GM19467 (cell line): ENCODE measurements at regions not wholly inside any gene's neighbourhood (a gene's known extent, or its start where the extent isn't known, plus 50 kb on each side); places are given as distances from the start of the nearest gene placed in this dataset.

Source experiments
- ATAC-seq: cut with Tn5 transposase; IDR thresholded peaks from one replicate; pipeline ENCODE4 v1.9.1; 2021; ENCODE audit warnings: mild to moderate bottlenecking, moderate library complexity; ENCODE audit not compliant: unreplicated experiment

DNA sequence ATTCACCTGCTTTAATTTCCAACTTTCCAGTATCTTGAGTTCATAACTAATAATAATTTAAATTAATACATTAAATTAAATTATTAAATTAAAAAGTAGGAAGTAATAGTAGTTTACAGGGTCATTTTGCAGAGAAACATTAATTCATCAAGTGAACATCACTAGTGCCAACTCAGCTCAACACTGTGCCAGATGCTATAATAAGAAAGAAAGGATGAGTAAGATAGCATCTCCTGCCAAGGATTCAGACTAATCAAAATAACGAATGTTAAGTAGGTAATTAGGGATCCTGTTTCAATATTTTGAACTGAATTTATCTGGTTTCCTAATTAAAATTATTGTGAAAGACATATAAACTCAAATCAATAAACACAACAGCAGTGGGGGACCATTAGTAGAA is 596.7 kb downstream of the SLC6A15 start:
- ATAC-seq, result no peak

DNA sequence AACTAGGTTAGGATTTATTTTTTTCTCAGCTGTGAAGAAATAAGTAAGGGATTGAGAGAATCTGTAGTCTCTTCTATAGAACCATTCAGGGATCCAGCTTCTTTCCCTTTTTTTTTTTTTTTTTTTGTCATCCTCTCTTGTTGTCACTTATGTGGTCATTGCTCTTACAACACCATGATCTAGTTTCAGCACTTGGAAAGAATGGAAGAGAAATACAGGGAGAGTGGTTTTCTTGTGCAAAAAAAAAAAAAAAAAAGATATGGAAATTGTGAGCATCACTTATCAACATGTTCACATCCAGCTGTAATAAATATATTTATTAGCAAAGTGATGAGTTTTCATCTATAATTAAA is 599.3 kb downstream of the SLC6A15 start:
- ATAC-seq, result no peak

DNA sequence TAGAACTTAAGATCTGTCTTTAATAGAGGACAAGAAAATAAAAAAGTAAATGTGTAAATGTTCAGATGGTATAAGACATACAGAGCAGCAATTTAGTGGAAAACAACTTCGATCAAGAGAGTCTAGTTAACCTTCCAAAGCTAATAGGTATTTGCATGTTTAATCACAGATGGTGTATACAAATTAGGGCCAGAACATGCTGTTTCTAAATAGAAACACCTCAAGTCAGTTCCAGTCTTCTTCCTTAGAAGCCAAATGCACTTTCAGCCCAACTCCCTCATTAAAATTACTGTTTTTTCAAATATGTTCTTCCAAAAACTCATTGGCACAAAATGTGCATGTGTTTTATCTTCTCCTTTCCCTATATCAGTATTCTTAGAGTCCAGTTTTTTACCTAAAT is 604.4 kb downstream of the SLC6A15 start:
- ATAC-seq, result no peak

DNA sequence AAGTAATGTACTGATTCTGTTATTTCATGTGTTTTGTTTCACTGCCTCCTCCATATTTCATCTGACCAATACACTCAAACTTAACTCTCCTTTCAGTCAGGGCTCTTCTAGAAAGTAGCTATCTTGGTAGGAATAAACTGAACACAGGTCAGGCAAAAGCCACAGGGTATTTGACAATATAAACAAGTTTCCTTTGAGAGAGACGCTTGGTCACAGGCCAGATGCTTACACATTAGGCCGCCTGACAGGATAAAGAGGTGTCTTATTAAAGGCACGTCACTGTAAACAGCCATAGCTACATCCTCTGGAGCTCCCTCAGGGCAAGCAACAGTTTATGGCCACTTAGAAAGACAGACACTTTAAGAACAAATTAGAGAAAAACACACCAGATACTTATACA is 607.5 kb downstream of the SLC6A15 start:
- ATAC-seq, result no peak

DNA sequence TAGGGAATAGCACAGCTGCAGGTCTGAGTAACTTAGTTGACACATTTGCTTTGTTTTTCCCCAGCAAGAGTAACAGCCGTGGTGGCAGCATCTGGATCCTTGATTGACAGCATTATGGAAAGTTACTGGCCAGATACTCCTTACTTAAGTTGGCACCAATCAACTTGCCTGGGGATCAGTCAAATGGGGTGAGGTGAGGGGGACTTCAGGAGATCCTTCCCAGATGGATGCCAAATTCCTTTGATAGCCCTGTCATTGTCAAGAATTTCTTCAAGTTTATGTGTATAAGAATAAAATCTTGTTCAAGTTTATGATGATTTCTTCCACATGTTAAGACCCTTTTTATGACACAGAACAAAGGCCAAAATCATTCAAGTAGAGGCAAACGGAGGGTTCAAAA is 618.4 kb downstream of the SLC6A15 start:
- no peak for ATAC-seq

DNA sequence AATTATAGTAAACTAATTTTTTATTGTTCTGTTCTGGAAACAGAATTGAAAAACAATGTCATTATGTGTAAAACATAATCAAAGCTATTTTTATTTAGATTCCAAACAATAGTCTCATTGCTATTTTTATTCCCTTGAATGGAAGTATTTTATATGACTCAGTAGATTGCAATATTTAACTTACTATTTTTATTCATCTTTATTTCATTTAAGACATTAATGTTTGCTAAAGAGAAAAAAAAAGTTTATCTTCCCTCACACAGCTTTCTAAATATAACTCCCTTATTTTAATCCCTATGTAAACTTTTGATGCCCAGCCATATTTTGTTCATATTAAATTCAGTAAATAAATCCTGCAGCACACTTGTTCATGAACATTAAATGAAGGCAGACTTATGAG is 622.4 kb downstream of the SLC6A15 start:
- ATAC-seq, result no peak

DNA sequence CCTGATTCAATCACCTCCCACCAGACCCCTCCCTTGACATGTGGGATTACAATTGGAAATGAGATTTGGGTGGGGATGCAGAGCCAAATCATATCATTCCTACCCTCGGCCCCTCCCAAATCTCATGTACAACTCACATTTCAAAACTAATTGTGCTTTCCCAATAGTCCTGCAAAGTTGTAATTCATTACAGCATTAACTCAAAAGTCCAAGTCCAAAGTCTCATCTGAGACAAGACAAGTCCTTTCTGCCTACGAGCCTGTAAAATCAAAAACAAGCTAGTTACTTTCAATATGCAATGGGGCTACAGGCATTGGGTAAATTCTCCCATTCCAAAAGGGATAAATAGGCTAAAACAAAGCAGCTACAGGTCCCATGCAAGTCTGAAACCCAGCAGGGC is 634.6 kb downstream of the SLC6A15 start:
- ATAC-seq, result no peak

DNA sequence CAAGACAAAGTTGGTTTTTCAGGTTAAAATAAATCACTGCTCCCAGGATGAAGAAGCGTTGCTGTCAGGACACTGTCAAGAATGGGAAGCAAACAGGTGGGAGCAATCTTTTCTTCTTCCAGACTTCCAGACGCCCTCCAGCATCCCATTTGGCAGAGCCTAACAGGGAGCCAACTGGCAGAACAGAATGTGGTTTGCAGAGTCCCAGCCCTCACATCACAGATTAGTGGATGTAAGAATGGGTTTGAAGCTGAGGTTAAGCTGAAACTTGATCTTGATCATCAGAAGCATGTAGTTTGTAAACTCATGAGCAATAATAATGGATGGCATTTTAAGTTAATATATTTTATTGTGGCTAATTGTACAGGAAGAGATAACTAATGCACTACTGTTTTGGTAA is 636.4 kb downstream of the SLC6A15 start:
- no peak for ATAC-seq

DNA sequence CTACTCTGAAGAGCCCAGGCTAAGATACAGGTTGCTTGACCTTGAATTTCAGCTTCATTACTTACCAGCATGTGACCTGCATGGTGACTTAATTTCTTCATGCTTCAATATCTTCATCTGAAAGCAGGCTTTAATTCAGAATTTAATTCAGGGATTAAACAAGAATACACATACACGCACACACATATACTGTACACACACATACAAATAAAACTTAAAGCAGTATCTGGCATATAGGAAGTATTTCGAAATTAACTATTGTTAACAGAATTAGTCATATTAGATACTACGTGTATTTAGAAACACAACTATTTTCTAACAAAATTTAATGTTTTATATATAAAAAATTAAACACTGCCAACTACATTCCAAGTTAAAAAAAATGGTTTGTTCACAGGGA is 640.3 kb downstream of the SLC6A15 start:
- ATAC-seq, result no peak

DNA sequence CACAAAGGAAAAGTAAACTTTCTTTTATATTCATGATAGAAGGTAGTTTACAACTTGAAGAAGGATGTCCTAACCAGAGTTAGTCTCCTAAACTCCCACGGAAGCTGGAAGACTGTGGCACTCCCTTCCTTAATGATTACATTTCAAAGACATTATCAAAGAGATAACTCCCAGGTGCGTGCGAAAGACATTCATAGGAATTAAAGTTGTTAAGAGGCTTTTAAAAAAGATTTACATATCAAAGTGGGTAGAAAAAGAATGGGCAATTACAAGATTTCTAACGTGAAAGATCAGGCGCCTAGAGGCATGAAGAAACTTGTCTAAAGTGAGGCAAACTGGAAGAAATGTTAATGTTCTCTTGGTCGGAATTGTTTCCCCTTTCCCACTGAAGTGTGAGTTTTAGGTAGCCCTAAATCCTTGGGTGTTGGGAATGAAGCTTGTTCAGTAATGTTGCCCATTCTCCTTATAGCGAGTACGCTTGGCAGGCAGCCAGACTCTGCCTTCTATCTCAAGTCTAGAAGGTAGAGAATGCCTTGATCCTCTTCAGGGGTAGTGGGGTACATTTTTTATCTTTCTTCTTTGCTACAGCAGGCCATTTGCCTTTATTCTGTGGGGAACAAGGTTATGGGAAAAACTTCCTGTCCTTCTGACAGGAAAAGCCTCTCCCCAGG is 642.0 kb downstream of the SLC6A15 start:
- no peak for ATAC-seq

DNA sequence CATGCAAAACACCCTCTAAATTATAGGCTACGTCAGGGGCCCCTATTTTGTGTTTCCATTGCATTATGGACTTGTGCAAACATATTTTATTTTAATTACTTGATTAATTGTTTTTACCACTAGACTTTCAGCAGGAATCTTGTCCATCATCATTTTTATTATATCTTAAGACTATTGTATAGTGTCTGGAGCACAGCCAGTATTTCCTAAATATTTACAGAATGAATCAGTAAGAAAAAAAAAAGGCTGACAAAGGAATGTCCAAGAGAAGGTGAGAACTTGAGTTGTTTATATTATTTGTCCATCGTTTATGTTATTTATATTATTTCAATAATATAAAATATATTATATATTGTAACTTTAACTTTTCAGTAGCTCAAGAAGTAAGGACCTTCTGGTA is 664.7 kb downstream of the SLC6A15 start:
- ATAC-seq, result no peak

DNA sequence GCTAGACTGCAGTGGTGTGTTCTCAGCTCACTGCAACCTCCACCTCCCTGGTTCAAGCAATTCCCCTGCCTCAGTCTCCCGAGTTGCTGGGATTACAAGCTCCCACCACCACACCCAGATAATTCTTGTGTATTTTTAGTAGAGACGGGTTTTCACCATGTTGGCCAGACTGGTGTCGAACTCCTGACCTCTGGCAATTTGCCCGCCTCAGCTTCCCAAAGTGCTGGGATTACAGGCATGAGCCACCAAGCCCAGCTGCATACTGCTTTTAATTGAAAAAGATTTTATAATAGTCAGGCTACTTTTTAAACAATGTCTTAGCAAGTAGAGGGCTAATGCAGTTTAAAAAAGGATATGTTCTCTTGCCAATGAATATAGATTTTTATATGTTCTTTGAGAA is 668.9 kb downstream of the SLC6A15 start:
- no peak for ATAC-seq

DNA sequence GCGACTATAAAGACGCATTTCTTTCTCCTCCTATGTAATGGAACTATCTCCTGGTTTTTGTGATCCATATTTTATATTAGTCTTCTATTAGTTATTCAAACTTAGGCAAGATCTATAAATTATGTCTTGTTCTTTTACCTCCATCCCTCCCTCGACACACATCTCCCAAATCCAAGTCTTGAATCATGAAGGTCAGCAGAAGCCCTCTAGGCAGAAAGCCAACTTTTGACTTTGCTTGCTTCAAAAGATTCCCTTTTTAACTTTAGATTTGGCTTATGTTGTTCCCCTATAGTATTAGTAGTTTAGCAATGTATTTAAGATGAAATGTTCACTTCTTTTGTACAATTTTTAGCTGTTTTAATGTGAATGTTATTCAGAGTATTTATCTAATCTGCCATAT is 689.8 kb downstream of the SLC6A15 start:
- no peak for ATAC-seq

DNA sequence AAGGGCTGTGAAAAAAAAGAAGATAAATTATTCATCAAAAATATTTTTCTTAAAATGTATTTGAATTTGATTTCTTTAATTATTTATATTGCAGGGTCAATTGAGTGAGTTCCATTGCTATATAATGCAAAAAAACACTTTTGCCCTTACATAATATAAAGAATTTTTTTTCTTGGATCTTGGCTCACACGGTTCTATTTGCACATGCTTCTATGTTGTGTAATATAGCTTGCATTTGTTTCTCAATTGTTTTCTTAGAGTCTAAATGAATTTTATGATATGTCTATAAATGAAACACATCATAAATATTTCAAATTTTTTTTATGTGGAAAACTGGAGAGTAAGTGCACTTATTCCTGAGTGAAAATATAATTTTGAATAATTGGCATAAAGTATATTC is 694.2 kb downstream of the SLC6A15 start:
- no peak for ATAC-seq

DNA sequence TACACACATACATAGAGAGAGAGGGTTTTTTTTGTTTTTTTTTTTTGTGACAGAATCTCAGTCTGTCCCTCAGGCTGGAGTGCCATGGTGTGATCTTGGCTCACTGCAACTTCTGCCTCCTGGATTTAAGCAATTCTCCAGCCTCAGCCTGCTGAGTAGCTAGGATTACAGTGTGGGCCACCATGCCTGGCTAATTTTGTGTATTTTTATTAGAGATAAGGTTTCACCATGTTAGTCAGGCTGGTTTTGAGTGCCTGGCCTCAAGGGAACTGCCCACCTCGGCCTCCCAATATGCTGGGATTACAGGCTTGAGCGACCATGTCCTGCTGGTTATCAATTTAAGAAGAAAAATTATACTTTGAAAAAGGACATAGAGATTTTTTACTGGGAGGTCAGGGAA is 710.6 kb downstream of the SLC6A15 start:
- ATAC-seq, result no peak

DNA sequence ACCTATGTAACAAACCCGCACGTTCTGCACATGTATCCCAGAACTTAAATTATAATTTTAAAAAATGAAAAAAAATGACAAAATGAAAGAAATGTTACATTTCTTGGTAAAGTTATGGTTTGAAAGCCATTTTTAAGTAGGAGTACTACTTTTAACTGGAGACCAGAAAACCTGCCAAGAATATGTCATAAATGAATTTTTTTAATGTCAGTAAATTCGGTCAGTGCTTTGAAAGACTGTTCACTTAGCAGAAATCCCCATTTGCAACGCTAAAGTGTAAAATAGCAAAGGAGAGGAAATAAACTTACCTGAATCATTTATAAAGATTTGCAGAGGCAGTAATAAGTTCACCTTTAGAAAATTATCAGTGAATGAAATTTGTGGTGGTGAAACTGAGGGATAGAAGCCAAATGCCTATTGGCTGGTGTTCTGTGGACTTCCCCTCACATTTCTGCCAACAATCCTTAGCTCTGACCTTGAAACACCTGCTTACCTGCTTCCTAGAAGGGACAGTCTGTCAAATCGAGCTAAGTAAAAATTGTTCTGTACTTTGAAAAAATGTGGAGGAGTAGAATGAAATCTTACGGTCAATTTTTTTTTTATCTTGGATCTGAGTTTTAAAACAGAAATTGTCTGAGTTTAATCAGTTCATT is 714.2 kb downstream of the SLC6A15 start:
- ATAC-seq, result no peak

DNA sequence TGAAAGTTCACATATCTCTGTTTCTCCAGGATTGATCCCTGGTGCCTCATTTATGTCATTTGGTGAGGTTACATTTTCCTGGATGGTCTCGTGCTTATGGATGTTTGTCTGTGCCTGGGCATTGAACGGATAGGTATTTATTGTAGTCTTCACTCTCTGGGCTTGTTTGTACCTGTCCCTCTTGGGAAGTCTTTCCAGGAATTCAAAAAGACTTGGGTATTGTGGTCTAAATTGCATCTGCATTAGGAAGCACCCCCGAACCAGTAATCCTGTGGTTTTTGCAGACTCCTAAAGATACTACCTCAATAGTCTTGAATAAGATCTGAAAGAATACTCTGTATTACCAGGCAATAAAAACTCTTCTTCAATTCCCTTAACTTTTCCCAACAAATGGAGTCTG is 720.8 kb downstream of the SLC6A15 start:
- ATAC-seq, result no peak

DNA sequence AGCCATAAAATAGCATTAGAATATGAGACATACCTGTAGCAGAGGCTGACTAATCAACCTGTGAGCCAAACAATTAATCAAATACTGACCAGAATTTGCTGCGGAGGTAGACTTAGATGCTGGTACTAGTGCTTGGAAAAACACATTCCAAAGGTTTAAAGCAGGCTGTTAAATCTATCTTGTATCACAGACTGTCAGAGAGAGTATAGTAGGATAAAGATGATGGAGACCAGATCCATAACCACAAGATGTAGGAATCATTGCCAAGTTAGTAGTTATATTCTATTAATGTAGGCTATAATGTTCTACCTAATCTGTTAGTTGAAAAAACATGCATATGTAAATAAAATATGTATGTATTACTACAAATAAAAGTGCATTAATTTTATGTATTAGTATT is 726.2 kb downstream of the SLC6A15 start:
- ATAC-seq, result no peak

DNA sequence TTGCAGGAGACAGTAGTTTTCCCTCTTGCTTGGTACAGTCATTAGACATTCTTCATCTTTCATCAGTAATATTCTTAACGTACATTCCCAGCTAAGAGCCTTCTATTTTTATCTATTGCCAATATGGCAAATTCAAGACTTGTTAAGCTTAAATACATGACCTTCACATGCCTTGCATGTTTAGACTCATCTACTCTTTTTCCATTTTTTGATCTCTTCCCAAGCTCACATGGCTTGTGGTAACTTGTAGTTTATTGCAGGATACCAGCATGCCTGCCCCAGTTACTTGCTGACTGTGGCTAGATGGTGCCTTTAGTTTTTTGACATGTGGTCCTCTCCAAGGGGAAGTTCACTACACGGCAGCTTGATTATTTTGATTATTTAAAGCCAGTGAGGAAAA is 729.0 kb downstream of the SLC6A15 start:
- no peak for ATAC-seq

DNA sequence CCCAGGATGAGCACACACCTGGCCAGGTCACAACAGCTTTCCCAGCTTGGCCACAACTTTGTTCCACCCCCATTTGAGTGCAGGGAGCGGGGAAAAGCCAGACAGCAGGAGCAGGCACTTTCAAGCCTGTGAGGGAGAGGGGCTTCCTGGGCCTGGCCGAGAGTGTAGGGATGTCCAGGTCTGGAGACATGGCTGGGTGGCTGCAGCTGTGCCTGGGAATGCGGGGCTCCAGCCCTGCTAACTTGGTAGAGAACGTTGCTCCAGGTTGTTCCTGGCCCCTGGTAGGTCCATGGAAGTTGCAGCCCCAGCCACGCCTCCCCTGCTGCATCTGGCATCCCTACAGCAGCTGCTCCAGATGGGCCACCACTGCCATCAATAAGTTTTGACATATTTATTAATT is 738.5 kb downstream of the SLC6A15 start:
- ATAC-seq, result no peak

DNA sequence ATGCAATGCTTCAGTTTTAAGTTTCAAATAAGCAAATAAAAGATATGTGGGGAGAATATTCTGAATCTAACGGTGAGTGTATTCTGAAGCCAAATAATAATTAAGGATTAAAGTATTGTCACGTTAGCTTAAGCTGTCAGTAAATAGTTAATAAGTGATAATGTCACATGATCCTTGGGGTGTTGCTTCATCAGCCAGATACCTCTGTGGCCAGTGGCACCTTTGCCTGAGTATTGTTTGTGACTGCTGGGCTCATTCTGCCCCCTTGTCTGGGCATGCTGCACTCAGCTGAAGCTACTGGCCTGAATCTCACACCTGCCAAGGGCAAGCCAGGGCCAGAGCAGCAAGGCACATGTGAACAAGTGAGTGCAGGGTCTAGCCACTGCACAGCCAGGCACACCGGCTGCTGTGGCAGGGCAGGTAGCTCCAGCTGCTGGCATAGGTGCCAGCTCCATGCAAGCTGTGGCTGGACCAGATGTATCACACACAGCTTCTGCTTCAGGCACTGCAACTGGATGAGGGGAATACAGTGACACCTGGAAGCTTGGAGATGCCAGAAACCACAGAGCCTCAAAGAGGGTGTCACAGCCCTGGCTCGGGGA is 739.7 kb downstream of the SLC6A15 start:
- no peak for ATAC-seq

DNA sequence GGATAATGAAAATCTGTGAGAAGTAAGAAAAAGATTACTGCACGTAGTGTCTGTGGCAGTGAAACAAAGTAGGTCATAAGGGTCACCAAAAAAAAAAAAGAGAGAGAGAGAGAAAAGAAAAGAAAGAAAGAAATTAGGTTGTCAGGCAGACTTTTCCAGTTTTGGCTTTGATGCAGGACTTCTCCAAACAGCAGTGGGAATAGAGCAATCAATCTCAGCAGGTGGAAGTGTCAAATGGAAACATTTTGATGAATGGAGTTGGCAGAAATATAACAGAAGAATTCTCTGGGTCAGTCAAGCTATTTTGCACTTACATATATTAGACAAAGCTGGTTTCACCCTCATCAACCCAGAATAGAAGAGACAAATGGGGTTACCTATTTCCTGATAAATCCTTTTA is 745.8 kb downstream of the SLC6A15 start:
- no peak for ATAC-seq
